CD14-positive monocyte (primary cell): ENCODE measurements at regions not wholly inside any gene's neighbourhood (a gene's known extent, or its start where the extent isn't known, plus 50 kb on each side); places are given as distances from the start of the nearest gene placed in this dataset.

Experiments used
- DNase-seq, 3 donors: peaks; one replicate each; pipeline ENCODE4 v3.0.0-alpha.2; 2011 to 2022
- H2AFZ ChIP-seq: 2 replicates; pipeline ENCODE4 v1.6.0; 2012; ENCODE audit warnings: mild to moderate bottlenecking, low read depth, low read length, inconsistent platforms; ENCODE audit not compliant: insufficient read depth, poor library complexity, severe bottlenecking
- H3K27ac ChIP-seq, 2 donors: 1 replicate in 1 of 2; 2 replicates in 1 of 2; pipeline ENCODE4 v1.5.1; 2012 to 2013; ENCODE audit warnings: low read length in 2 of 2, control low read depth in 1 of 2, inconsistent platforms in 1 of 2, low read depth in 1 of 2, mild to moderate bottlenecking in 1 of 2
- H3K27me3 ChIP-seq, 2 donors: one replicate each; pipeline versions ENCODE4 v1.6.0 to v1.6.1; 2011 to 2013; ENCODE audit warnings: low read length in 2 of 2; ENCODE audit not compliant: control insufficient read depth in 2 of 2, insufficient read depth in 2 of 2
- H3K36me3 ChIP-seq, 2 donors: replicated peaks in 1 of 2; 1 replicate in 1 of 2; 2 replicates in 1 of 2; pipeline versions ENCODE4 v1.5.1 to v1.6.1; 2012 to 2013; ENCODE audit warnings: low read length in 2 of 2, control low read depth in 1 of 2, inconsistent platforms in 1 of 2, mild to moderate bottlenecking in 1 of 2; ENCODE audit not compliant: insufficient read depth in 2 of 2, control insufficient read depth in 1 of 2
- H3K4me1 ChIP-seq, 2 donors: 1 replicate in 1 of 2; 2 replicates in 1 of 2; pipeline versions ENCODE4 v1.5.1 to v1.6.1; 2012 to 2013; ENCODE audit warnings: low read length in 2 of 2, control low read depth in 1 of 2, inconsistent platforms in 1 of 2, mild to moderate bottlenecking in 1 of 2, moderate library complexity in 1 of 2; ENCODE audit not compliant: insufficient read depth in 2 of 2, control insufficient read depth in 1 of 2
- H3K4me2 ChIP-seq: replicated peaks from 2 replicates; pipeline ENCODE3; 2012; ENCODE audit warnings: low read length, moderate library complexity, mild to moderate bottlenecking; ENCODE audit not compliant: poor library complexity, severe bottlenecking; ENCODE audit errors: extremely low read depth
- H3K4me3 ChIP-seq, 3 experiments: fragments of 200-600 bp in 1 of 3; sonication (generic) in 1 of 3; replicated peaks in 1 of 3; 1 replicate in 2 of 3; 2 replicates in 1 of 3; pipeline ENCODE4 v1.5.1; 2011 to 2013; ENCODE audit warnings: low read length in 3 of 3, mild to moderate bottlenecking in 3 of 3, control low read depth in 2 of 3, low read depth in 2 of 3, inconsistent platforms in 1 of 3, moderate library complexity in 1 of 3
- H3K79me2 ChIP-seq: 2 replicates; pipeline ENCODE4 v1.6.0; 2012; ENCODE audit warnings: mild to moderate bottlenecking, control low read depth, inconsistent platforms, low read length, moderate library complexity; ENCODE audit not compliant: insufficient read depth
- H3K9ac ChIP-seq: 2 replicates; pipeline ENCODE4 v1.6.0; 2017; ENCODE audit warnings: low read length, mild to moderate bottlenecking; ENCODE audit not compliant: insufficient read depth, poor library complexity, severe bottlenecking
- H3K9me3 ChIP-seq, 2 donors: replicated peaks in 1 of 2; 1 replicate in 1 of 2; 2 replicates in 1 of 2; pipeline versions ENCODE4 v1.5.1 to v1.6.1; 2012 to 2013; ENCODE audit warnings: low read length in 2 of 2, control low read depth in 1 of 2; ENCODE audit not compliant: control insufficient read depth in 1 of 2, insufficient read depth in 1 of 2
- H4K20me1 ChIP-seq: 2 replicates; pipeline ENCODE4 v1.6.0; 2012; ENCODE audit warnings: mild to moderate bottlenecking, low read length, control low read depth, moderate library complexity; ENCODE audit not compliant: insufficient read depth
- H3K27ac Mint-ChIP-seq, 7 donors: one replicate each; pipeline ENCODE4 v1.8.0; 2020; ENCODE audit warnings: mild to moderate bottlenecking in 7 of 7, mixed read lengths in 7 of 7, moderate library complexity in 6 of 7, inconsistent platforms in 2 of 7
- H3K27me3 Mint-ChIP-seq, 3 donors: one replicate each; pipeline ENCODE4 v1.8.0; 2021 to 2022; ENCODE audit warnings: low read depth in 3 of 3, mild to moderate bottlenecking in 3 of 3, mixed read lengths in 3 of 3, moderate library complexity in 3 of 3, inconsistent platforms in 1 of 3
- H3K36me3 Mint-ChIP-seq, 2 donors: one replicate each; pipeline ENCODE4 v1.8.0; 2020; ENCODE audit warnings: mixed read lengths in 2 of 2, inconsistent platforms in 1 of 2, mild to moderate bottlenecking in 1 of 2
- H3K4me1 Mint-ChIP-seq: one replicate; pipeline ENCODE4 v1.8.0; 2020; ENCODE audit warnings: mild to moderate bottlenecking, mixed read lengths
- H3K4me3 Mint-ChIP-seq, 2 donors: one replicate each; pipeline ENCODE4 v1.8.0; 2020; ENCODE audit warnings: mild to moderate bottlenecking in 2 of 2, mixed read lengths in 2 of 2, moderate library complexity in 1 of 2
- H3K9me3 Mint-ChIP-seq, 7 donors: one replicate each; pipeline ENCODE4 v1.8.0; 2020 to 2022; ENCODE audit warnings: mixed read lengths in 7 of 7, mild to moderate bottlenecking in 6 of 7, moderate library complexity in 6 of 7, inconsistent platforms in 2 of 7
- WGBS: methylation state at CpG from one replicate; pipeline ENCODE4 v1.1.5; 2013; ENCODE audit warnings: missing lambda C conversion rate; ENCODE audit not compliant: insufficient coverage; 5-methylcytosine and 5-hydroxymethylcytosine counted together
- intact Hi-C, 2 donors: fragments of 100-400 bp; cut with micrococcal nuclease; formaldehyde crosslinking; loops; one replicate each; pipeline versions ENCODE4 v1.15.0 to v1.15.1; 2023
- TF ChIP-seq, protein P1 (sequence below): fragments of 200-600 bp; IDR thresholded peaks from one replicate; pipeline ENCODE4 v1.8.0; 2022; ENCODE audit warnings: antibody characterized with exemption, mild to moderate bottlenecking

DNA sequence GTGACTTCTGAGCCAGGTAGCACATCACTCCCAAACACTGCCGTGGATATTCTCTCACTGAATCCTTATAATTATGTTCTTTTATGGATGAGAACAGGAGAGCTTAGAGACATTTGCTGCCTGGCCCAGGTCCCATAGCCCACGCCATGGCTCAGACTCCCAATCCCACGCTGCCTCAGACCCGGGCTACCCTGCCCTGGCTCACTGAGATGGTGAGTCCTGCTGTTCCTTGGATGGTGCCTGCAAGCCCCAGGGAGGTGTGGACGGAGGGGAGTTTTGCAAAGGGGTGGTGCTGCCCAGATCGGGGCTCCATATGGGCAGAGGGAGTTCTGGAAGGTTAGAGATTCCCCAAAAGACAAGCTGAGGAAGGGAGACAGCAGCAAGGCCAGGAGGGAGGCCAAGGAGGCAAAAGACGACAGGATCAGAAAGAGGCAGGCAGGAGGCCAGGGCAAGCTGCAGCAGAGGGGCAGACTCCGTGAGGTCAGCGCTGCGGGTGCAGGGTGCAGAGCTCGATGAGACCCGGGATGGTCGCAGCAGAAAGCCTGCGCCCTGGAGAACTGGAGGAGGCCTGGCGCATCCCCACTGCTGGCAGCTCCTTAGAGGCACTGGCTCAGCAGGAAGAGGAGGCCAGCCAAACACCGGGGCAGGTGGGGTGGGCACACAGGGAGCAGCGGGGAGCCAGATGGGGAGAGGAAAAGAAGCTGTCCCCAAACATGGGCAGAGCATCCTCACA, 95.7 kb upstream of the ALDH1A3 start:
- Histone ChIP-seq H3K79me2 (no peaks in the 10 kb centered on the region), H3K9me3 (no peaks in the 10 kb centered on the region), H3K4me1 (peaks cover 0 to 5% of the 10 kb centered on the region in 2 donors), H3K4me2 (no peak overlapping the region), H3K4me3 (no peak overlapping the region), H3K9ac (no peak overlapping the region), H3K36me3 (no peaks in the 10 kb centered on the region), H3K27ac (no peak overlapping the region), H4K20me1 (no peaks in the 10 kb centered on the region), H3K27me3 (no peaks in the 10 kb centered on the region), H2AFZ (no peak overlapping the region)
- intact Hi-C loops: no loop called here
- DNase-seq: no peak
- H3K27me3 Mint-ChIP-seq: peaks cover 5 to 8% (median 7%) of the 10 kb centered on the region in 3 donors
- H3K4me3 Mint-ChIP-seq: no peak overlapping the region
- H3K4me1 Mint-ChIP-seq: peaks cover 3% of the 10 kb centered on the region
- 97% methylated on average over 16 of the region's 17 CpGs for WGBS
- H3K9me3 Mint-ChIP-seq: peaks cover 0 to 3% (median 0%) of the 10 kb centered on the region in 7 donors
- no peak overlapping the region for H3K27ac Mint-ChIP-seq
- TF ChIP-seq, protein P1, sequence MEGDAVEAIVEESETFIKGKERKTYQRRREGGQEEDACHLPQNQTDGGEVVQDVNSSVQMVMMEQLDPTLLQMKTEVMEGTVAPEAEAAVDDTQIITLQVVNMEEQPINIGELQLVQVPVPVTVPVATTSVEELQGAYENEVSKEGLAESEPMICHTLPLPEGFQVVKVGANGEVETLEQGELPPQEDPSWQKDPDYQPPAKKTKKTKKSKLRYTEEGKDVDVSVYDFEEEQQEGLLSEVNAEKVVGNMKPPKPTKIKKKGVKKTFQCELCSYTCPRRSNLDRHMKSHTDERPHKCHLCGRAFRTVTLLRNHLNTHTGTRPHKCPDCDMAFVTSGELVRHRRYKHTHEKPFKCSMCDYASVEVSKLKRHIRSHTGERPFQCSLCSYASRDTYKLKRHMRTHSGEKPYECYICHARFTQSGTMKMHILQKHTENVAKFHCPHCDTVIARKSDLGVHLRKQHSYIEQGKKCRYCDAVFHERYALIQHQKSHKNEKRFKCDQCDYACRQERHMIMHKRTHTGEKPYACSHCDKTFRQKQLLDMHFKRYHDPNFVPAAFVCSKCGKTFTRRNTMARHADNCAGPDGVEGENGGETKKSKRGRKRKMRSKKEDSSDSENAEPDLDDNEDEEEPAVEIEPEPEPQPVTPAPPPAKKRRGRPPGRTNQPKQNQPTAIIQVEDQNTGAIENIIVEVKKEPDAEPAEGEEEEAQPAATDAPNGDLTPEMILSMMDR: no peak
- no peaks in the 10 kb centered on the region for H3K36me3 Mint-ChIP-seq

DNA sequence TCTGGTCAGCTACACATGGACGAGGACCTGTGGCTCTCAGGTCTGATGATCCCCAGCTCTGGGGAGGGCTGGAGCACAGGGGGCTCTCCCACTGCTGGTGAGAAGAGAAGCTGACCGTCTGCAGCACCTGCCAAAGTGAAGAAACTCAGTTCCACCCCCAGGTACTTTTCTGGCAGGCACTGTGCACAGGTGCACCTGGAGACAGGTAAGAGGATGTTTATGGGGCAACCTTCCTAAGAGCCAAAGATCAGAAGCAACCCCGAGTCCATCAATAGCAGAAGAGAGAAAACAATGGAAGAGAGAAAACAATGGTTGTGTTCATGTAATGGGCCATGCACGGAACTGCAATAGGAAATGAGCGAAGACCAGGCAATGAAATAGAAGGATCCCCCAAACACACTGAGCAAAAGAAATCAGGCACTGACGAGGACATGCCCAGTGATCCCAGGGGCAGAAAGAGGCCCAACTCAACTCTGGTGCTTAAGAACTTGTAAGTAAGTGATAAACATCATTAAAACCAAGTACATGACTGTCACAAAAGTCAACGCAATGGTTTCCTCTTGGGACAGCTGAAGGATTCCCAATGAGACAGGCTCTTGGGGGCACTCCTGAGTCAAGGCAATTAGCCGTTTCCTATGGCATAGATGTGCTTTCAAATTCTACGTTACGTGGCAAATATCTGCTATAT, 95.0 kb upstream of the ALDH1A3 start:
- Histone ChIP-seq H3K27me3 (no peaks in the 10 kb centered on the region), H3K4me1 (peaks cover 4 to 9% of the 10 kb centered on the region in 2 donors), H3K4me3 (no peak overlapping the region), H4K20me1 (no peaks in the 10 kb centered on the region), H3K36me3 (no peaks in the 10 kb centered on the region), H3K79me2 (no peaks in the 10 kb centered on the region), H2AFZ (no peak overlapping the region), H3K4me2 (no peak overlapping the region), H3K9ac (no peak overlapping the region), H3K9me3 (no peaks in the 10 kb centered on the region), H3K27ac (no peak overlapping the region)
- H3K4me3 Mint-ChIP-seq: no peak overlapping the region
- H3K27me3 Mint-ChIP-seq: peaks cover 5 to 7% (median 5%) of the 10 kb centered on the region in 3 donors
- H3K27ac Mint-ChIP-seq: no peak overlapping the region
- peaks cover 0 to 3% (median 0%) of the 10 kb centered on the region in 7 donors for H3K9me3 Mint-ChIP-seq
- H3K4me1 Mint-ChIP-seq: peaks cover 5% of the 10 kb centered on the region
- intact Hi-C loops: no loop called here
- TF ChIP-seq, protein P1: no peak
- no peak for DNase-seq
- no peaks in the 10 kb centered on the region for H3K36me3 Mint-ChIP-seq
- WGBS: 79% methylated on average over 2 of the region's 10 CpGs
